PFSK-1 (cell line): ENCODE measurements at regions not wholly inside any gene's neighbourhood (a gene's known extent, or its start where the extent isn't known, plus 50 kb on each side); places are given as distances from the start of the nearest gene placed in this dataset.

ENCODE experiments used
- POLR2AphosphoS5 ChIP-seq: IDR thresholded peaks from 2 replicates; pipeline ENCODE4 v1.6.1; 2012; ENCODE audit warnings: low read depth, mild to moderate bottlenecking, control low read depth, low read length, moderate library complexity
- SIN3A ChIP-seq: IDR thresholded peaks from 2 replicates; pipeline ENCODE4 v1.6.1; 2012; ENCODE audit warnings: mild to moderate bottlenecking, low read length, moderate library complexity, borderline replicate concordance; ENCODE audit not compliant: insufficient read depth
- TF ChIP-seq, protein P1 (sequence below), 2 experiments: IDR thresholded peaks; 2 replicates each; pipeline versions ENCODE4 v1.6.1 to v1.8.0; 2011 to 2012; ENCODE audit warnings: low read depth in 2 of 2, low read length in 2 of 2, control low read depth in 1 of 2, inconsistent platforms in 1 of 2, mild to moderate bottlenecking in 1 of 2, moderate library complexity in 1 of 2; ENCODE audit not compliant: insufficient read depth in 1 of 2

DNA sequence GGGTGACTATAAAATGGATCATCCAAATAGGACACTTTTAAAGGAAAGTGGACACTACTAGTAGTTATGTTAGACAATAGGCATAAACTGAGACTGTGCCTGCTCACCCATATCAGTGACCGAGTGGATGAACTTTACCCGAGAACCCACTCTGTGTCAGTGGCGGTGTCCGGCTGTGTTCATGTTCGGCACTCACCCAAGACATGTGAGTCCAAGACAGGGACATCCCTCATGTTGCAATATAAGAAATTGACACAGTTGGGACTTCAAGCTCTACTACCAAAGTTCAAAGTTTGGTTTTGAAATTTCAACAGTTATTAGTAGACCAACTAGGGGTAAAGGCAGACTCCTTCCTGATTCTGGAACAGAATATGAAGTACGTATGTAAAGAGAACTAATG is 326.3 kb upstream of the TNP1 start:
- TF ChIP-seq, protein P1, sequence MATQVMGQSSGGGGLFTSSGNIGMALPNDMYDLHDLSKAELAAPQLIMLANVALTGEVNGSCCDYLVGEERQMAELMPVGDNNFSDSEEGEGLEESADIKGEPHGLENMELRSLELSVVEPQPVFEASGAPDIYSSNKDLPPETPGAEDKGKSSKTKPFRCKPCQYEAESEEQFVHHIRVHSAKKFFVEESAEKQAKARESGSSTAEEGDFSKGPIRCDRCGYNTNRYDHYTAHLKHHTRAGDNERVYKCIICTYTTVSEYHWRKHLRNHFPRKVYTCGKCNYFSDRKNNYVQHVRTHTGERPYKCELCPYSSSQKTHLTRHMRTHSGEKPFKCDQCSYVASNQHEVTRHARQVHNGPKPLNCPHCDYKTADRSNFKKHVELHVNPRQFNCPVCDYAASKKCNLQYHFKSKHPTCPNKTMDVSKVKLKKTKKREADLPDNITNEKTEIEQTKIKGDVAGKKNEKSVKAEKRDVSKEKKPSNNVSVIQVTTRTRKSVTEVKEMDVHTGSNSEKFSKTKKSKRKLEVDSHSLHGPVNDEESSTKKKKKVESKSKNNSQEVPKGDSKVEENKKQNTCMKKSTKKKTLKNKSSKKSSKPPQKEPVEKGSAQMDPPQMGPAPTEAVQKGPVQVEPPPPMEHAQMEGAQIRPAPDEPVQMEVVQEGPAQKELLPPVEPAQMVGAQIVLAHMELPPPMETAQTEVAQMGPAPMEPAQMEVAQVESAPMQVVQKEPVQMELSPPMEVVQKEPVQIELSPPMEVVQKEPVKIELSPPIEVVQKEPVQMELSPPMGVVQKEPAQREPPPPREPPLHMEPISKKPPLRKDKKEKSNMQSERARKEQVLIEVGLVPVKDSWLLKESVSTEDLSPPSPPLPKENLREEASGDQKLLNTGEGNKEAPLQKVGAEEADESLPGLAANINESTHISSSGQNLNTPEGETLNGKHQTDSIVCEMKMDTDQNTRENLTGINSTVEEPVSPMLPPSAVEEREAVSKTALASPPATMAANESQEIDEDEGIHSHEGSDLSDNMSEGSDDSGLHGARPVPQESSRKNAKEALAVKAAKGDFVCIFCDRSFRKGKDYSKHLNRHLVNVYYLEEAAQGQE (IDR thresholded peaks at IDR 0.05; ENCODE audit: insufficient read depth in 1 of 2, low read depth in 2 of 2, low read length in 2 of 2) = no peak
- TF ChIP-seq POLR2AphosphoS5 = no peak
- TF ChIP-seq SIN3A = no peak
